ENCODE measurements at regions not wholly inside any gene's neighbourhood (a gene's known extent, or its start where the extent isn't known, plus 50 kb on each side); places are given as distances from the start of the nearest gene placed in this dataset.

- TF ChIP-seq, protein P1, sequence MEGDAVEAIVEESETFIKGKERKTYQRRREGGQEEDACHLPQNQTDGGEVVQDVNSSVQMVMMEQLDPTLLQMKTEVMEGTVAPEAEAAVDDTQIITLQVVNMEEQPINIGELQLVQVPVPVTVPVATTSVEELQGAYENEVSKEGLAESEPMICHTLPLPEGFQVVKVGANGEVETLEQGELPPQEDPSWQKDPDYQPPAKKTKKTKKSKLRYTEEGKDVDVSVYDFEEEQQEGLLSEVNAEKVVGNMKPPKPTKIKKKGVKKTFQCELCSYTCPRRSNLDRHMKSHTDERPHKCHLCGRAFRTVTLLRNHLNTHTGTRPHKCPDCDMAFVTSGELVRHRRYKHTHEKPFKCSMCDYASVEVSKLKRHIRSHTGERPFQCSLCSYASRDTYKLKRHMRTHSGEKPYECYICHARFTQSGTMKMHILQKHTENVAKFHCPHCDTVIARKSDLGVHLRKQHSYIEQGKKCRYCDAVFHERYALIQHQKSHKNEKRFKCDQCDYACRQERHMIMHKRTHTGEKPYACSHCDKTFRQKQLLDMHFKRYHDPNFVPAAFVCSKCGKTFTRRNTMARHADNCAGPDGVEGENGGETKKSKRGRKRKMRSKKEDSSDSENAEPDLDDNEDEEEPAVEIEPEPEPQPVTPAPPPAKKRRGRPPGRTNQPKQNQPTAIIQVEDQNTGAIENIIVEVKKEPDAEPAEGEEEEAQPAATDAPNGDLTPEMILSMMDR (IDR thresholded peaks at IDR 0.05; ENCODE audit: low read depth, low read length), result no peak
- TF ChIP-seq POLR2A (IDR thresholded peaks at IDR 0.05; ENCODE audit: extremely low read depth, insufficient read length) (no peak), MYC (IDR thresholded peaks at IDR 0.05; ENCODE audit: low read depth, low read length) (no peak)
- TF ChIP-seq, protein P2, sequence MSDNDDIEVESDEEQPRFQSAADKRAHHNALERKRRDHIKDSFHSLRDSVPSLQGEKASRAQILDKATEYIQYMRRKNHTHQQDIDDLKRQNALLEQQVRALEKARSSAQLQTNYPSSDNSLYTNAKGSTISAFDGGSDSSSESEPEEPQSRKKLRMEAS (IDR thresholded peaks at IDR 0.05; ENCODE audit: low read depth, low read length), result no peak
Measured at GRCh38 chr3:118245312-118245711, 789.3 kb downstream of the IGSF11 start.
